H9 (cell line): ENCODE measurements at regions not wholly inside any gene's neighbourhood (a gene's known extent, or its start where the extent isn't known, plus 50 kb on each side); places are given as distances from the start of the nearest gene placed in this dataset.

Experiments
- DNase-seq: peaks from one replicate; pipeline ENCODE4 v3.0.0-alpha.2; 2017
- H2AFZ ChIP-seq: one replicate; pipeline ENCODE4 v1.6.1; 2013; ENCODE audit warnings: mild to moderate bottlenecking, low read length, control low read depth, moderate library complexity
- H2AK5ac ChIP-seq: 2 replicates; pipeline ENCODE4 v1.6.1; 2013; ENCODE audit warnings: low read length, control low read depth, mixed read lengths; ENCODE audit not compliant: insufficient read length
- H2BK120ac ChIP-seq: one replicate; pipeline ENCODE4 v1.6.1; 2013; ENCODE audit warnings: low read depth, mild to moderate bottlenecking, low read length, control low read depth, inconsistent platforms; ENCODE audit not compliant: poor library complexity, severe bottlenecking
- H2BK12ac ChIP-seq: 2 replicates; pipeline ENCODE4 v1.6.1; 2013; ENCODE audit warnings: low read length, control low read depth, mixed read lengths, low read depth; ENCODE audit not compliant: insufficient read length
- H2BK15ac ChIP-seq: 2 replicates; pipeline ENCODE4 v1.6.1; 2013; ENCODE audit warnings: low read depth, low read length, control low read depth
- H2BK20ac ChIP-seq: one replicate; pipeline ENCODE4 v1.6.1; 2013; ENCODE audit warnings: low read depth, mild to moderate bottlenecking, low read length, control low read depth, inconsistent platforms; ENCODE audit not compliant: poor library complexity, severe bottlenecking
- H2BK5ac ChIP-seq: 2 replicates; pipeline ENCODE4 v1.6.1; 2013; ENCODE audit warnings: low read length, control low read depth, mixed read lengths; ENCODE audit not compliant: insufficient read length
- H3K14ac ChIP-seq: 2 replicates; pipeline ENCODE4 v1.6.1; 2013; ENCODE audit warnings: low read length, control low read depth; ENCODE audit not compliant: insufficient read depth
- H3K18ac ChIP-seq: 2 replicates; pipeline ENCODE4 v1.6.1; 2013; ENCODE audit warnings: low read depth, mild to moderate bottlenecking, mixed read lengths, low read length, control low read depth; ENCODE audit not compliant: insufficient read length
- H3K23ac ChIP-seq: 2 replicates; pipeline ENCODE4 v1.6.1; 2013; ENCODE audit warnings: low read length, control low read depth, mixed read lengths, low read depth; ENCODE audit not compliant: insufficient read length
- H3K23me2 ChIP-seq: 2 replicates; pipeline ENCODE4 v1.6.1; 2013; ENCODE audit warnings: low read depth, mild to moderate bottlenecking, mixed read lengths, low read length, control low read depth; ENCODE audit not compliant: insufficient read length, poor library complexity, severe bottlenecking
- H3K27ac ChIP-seq: 2 replicates; pipeline ENCODE4 v1.5.1; 2013; ENCODE audit warnings: low read length, control low read depth, mixed read lengths, low read depth; ENCODE audit not compliant: insufficient read length
- H3K27me3 ChIP-seq: 2 replicates; pipeline ENCODE4 v1.6.1; 2013; ENCODE audit warnings: low read length, control low read depth, inconsistent platforms; ENCODE audit not compliant: insufficient read depth
- H3K4ac ChIP-seq: 2 replicates; pipeline ENCODE4 v1.6.1; 2013; ENCODE audit warnings: low read depth, mild to moderate bottlenecking, control low read depth, inconsistent platforms, low read length, moderate library complexity
- H3K4me1 ChIP-seq: 2 replicates; pipeline ENCODE4 v1.6.1; 2013; ENCODE audit warnings: low read length, control low read depth, inconsistent platforms; ENCODE audit not compliant: insufficient read depth
- H3K4me2 ChIP-seq: 2 replicates; pipeline ENCODE4 v1.6.1; 2013; ENCODE audit warnings: low read length, control low read depth, mixed read lengths; ENCODE audit not compliant: insufficient read length, insufficient read depth
- H3K56ac ChIP-seq: 2 replicates; pipeline ENCODE4 v1.6.1; 2013; ENCODE audit warnings: low read depth, mild to moderate bottlenecking, mixed read lengths, low read length, control low read depth; ENCODE audit not compliant: insufficient read length
- H3K79me1 ChIP-seq: 2 replicates; pipeline ENCODE4 v1.6.1; 2013; ENCODE audit warnings: low read depth, mild to moderate bottlenecking, moderate library complexity, low read length, control low read depth, inconsistent platforms; ENCODE audit not compliant: insufficient read depth, poor library complexity, severe bottlenecking
- H3K79me2 ChIP-seq: 2 replicates; pipeline ENCODE4 v1.6.1; 2013; ENCODE audit warnings: low read length, control low read depth, inconsistent platforms; ENCODE audit not compliant: insufficient read depth
- H3K9ac ChIP-seq: 2 replicates; pipeline ENCODE4 v1.6.1; 2013; ENCODE audit warnings: low read length, control low read depth, mixed read lengths; ENCODE audit not compliant: insufficient read length; ENCODE audit errors: extremely low read depth
- H3K9me3 ChIP-seq: one replicate; pipeline ENCODE4 v1.6.1; 2013; ENCODE audit warnings: low read depth, low read length, inconsistent platforms; ENCODE audit not compliant: control insufficient read depth
- H3T11ph ChIP-seq: one replicate; pipeline ENCODE4 v1.6.1; 2013; ENCODE audit warnings: mild to moderate bottlenecking, low read length, control low read depth, inconsistent platforms
- H4K20me1 ChIP-seq: one replicate; pipeline ENCODE4 v1.6.1; 2013; ENCODE audit not compliant: control insufficient read depth, insufficient read length, insufficient read depth
- H4K5ac ChIP-seq: 2 replicates; pipeline ENCODE4 v1.6.1; 2013; ENCODE audit warnings: low read depth, mild to moderate bottlenecking, mixed read lengths, low read length, control low read depth; ENCODE audit not compliant: insufficient read length
- H4K8ac ChIP-seq: replicated peaks from 2 replicates; pipeline ENCODE4 v1.6.1; 2013; ENCODE audit warnings: low read length, control low read depth, mixed read lengths, low read depth; ENCODE audit not compliant: insufficient read length
- H4K91ac ChIP-seq: 2 replicates; pipeline ENCODE4 v1.6.1; 2013; ENCODE audit warnings: low read depth, mild to moderate bottlenecking, moderate library complexity, mixed read lengths, low read length, control low read depth; ENCODE audit not compliant: insufficient read length
- H3K27ac Mint-ChIP-seq, 3 experiments: 2 replicates in 2 of 3; 3 replicates in 1 of 3; pipeline ENCODE4 v1.8.0; 2020 to 2021; ENCODE audit warnings: mixed read lengths in 3 of 3, mild to moderate bottlenecking in 1 of 3, moderate library complexity in 1 of 3
- H3K27me3 Mint-ChIP-seq: 2 replicates; pipeline ENCODE4 v1.8.0; 2021; ENCODE audit warnings: low read depth, mild to moderate bottlenecking, moderate library complexity, mixed read lengths
- H3K36me3 Mint-ChIP-seq, 3 experiments: 2 replicates in 2 of 3; 3 replicates in 1 of 3; pipeline ENCODE4 v1.8.0; 2020 to 2021; ENCODE audit warnings: low read depth in 3 of 3, mixed read lengths in 3 of 3; ENCODE audit not compliant: insufficient read depth in 1 of 3
- H3K4me1 Mint-ChIP-seq, 2 experiments: 2 replicates each; pipeline ENCODE4 v1.8.0; 2020; ENCODE audit warnings: mixed read lengths in 2 of 2
- H3K4me3 Mint-ChIP-seq, 2 experiments: 2 replicates in 1 of 2; 3 replicates in 1 of 2; pipeline ENCODE4 v1.8.0; 2020 to 2021; ENCODE audit warnings: mild to moderate bottlenecking in 2 of 2, mixed read lengths in 2 of 2, moderate library complexity in 1 of 2
- H3K9me3 Mint-ChIP-seq, 2 experiments: 2 replicates in 1 of 2; 3 replicates in 1 of 2; pipeline ENCODE4 v1.8.0; 2020; ENCODE audit warnings: mild to moderate bottlenecking in 2 of 2, mixed read lengths in 2 of 2, moderate library complexity in 1 of 2
- CTCF ChIP-seq: fragments of 200-600 bp; sonication (generic); conservative IDR thresholded peaks from 3 replicates; pipeline ENCODE4 v1.8.0; 2021; ENCODE audit warnings: antibody characterized with exemption, mild to moderate bottlenecking
- WGBS: extraction: QIAGEN DNeasy Blood & Tissue Kit; methylation state at CpG from one replicate; pipeline ENCODE4 v1.1.7; 2013; ENCODE audit warnings: missing lambda C conversion rate, low lambda C conversion rate, mixed read lengths; ENCODE audit not compliant: insufficient read length; ENCODE audit errors: extremely low coverage; 5-methylcytosine and 5-hydroxymethylcytosine counted together

DNA sequence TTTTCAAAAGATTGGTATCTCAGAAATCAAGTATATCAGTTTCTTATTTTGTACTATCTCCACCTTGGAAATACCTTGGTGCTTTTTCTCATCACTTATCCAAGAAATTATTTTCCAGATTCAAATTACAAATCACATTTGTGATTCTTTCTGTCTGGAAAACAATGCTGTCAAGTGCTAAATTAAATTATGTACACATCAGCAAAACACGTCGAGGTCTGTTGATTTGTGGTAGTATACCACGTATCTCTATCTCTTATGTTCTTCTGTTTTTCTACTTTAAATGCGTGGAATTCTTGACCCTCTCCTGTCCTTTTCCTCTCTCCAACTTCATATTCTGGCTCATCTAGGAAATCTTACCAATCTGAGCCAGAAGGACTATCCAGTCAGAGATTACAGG, 214.5 kb downstream of the PTN start:
- no peak overlapping the region for H2BK20ac ChIP-seq
- Mint-ChIP-seq H3K27ac (no peak overlapping the region), H3K9me3 (no peaks in the 10 kb centered on the region), H3K4me3 (no peak overlapping the region), H3K36me3 (no peaks in the 10 kb centered on the region), H3K27me3 (no peaks in the 10 kb centered on the region), H3K4me1 (no peaks in the 10 kb centered on the region)
- H2BK15ac ChIP-seq: no peak overlapping the region
- H3K79me1 ChIP-seq: no peaks in the 10 kb centered on the region
- H2AFZ ChIP-seq: no peak overlapping the region
- H3K27me3 ChIP-seq: no peaks in the 10 kb centered on the region
- no peaks in the 10 kb centered on the region for H3K4me1 ChIP-seq
- H3K79me2 ChIP-seq: no peaks in the 10 kb centered on the region
- H3K9ac ChIP-seq: no peak overlapping the region
- H3K23me2 ChIP-seq: no peaks in the 10 kb centered on the region
- H3K23ac ChIP-seq: no peak overlapping the region
- no peak overlapping the region for H4K8ac ChIP-seq
- TF ChIP-seq CTCF: no peak
- no peak overlapping the region for H3K56ac ChIP-seq
- H2BK5ac ChIP-seq: no peak overlapping the region
- no peak overlapping the region for H4K91ac ChIP-seq
- WGBS: no CpG with 5 or more reads among the region's 4 CpGs
- H3K14ac ChIP-seq: no peak overlapping the region
- no peak overlapping the region for H3K4me2 ChIP-seq
- H3K4ac ChIP-seq: no peak overlapping the region
- no peak overlapping the region for H2AK5ac ChIP-seq
- no peak overlapping the region for H2BK12ac ChIP-seq
- H3K18ac ChIP-seq: no peak overlapping the region
- H3T11ph ChIP-seq: no peak overlapping the region
- no peaks in the 10 kb centered on the region for H3K9me3 ChIP-seq
- H4K5ac ChIP-seq: no peak overlapping the region
- DNase-seq: no peak
- no peaks in the 10 kb centered on the region for H4K20me1 ChIP-seq
- H3K27ac ChIP-seq: no peak overlapping the region
- H2BK120ac ChIP-seq: no peak overlapping the region
